Renal pelvis (tissue), 1 donor: ENCODE measurements at regions not wholly inside any gene's neighbourhood (a gene's known extent, or its start where the extent isn't known, plus 50 kb on each side); places are given as distances from the start of the nearest gene placed in this dataset.

Source experiments
- DNase-seq: peaks from one replicate; pipeline ENCODE4 v3.0.0-alpha.2; 2013

DNA sequence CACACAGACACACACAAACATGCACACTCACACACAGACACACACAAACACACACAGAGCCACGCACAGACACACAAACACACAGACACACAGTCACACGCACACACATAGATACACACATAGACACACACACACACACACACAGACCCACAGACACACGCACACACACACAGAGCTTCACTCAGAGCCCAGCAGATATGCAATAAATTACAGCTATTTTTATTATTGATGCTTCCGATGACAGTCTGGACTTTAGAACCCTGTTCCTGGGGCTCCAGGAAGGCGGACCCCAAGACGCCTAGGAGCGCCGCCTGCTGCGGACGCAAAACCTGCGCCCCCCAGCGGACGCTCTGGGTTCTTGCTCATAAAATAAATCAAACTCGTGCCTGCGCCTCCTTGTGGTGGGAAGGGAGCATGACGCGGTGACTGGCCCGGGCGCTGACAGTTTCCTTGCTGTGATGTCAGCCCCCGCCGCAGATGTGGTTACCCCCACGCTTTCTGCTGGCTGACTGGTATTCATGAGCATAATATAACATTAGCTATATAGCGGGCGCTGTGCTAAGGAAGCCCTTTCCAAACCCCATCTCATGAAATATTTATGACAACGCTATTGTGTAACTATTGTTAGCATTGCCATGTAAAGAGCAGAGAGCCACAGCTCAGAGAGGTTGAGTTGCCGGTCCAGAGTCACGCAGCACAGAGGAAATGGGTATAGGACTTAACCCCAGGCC lies 64.4 kb upstream of the TM9SF2 start:
- peak; percentile 80 for DNase-seq

DNA sequence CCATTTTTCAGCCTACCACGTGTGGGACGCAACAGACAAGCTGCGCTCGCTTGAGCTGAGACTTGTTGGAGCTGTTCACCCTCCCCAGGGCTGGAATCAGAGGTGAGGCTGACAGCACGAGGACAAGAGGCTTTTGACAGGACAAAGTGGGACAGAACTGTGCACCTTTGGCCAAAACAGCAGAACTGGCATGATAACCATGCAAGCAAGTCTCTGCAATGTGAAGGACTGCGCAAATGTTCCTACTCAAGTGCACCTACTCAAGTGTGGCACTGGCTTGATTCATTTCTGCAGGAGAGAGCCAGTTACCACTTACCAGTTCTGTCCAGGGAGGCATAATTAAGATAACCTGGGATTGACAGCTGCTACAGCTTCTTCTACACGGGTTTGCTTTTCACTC lies 62.2 kb upstream of the TM9SF2 start:
- no peak for DNase-seq

DNA sequence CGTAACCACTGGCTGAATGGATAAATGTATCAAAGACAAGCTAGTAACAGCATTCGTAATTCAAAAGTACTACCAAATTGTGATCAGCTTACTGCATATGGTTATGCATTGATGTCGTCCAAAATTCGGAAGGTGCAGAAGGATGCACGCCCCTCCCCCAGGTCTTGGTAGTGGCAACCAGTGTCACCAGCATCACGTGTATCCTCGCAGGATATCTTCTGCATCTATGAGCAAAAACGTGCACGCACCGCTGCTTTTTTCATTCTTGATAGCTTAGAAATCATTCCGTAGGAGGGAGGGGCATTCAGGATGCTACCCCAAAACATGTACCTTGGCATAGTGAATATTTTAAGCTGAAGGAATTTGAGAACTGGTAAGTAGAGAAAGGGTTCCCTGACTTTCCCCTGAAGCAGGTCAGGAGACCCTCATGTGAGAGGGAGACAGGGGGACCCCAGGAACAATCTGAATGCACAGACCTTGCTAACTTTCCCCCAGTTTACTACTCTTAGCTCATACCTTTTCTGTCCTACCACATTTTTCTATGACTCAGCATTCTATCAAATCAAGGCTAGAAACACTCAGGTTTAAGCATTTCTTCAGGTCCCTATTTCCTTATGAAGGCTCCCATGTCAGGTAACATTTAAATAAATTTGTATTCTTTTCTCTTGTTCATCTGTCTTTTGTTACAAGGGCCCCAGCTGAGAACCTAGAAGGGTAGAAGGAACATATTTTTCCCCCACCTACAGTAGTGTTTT lies 61.2 kb upstream of the TM9SF2 start:
- no peak for DNase-seq

DNA sequence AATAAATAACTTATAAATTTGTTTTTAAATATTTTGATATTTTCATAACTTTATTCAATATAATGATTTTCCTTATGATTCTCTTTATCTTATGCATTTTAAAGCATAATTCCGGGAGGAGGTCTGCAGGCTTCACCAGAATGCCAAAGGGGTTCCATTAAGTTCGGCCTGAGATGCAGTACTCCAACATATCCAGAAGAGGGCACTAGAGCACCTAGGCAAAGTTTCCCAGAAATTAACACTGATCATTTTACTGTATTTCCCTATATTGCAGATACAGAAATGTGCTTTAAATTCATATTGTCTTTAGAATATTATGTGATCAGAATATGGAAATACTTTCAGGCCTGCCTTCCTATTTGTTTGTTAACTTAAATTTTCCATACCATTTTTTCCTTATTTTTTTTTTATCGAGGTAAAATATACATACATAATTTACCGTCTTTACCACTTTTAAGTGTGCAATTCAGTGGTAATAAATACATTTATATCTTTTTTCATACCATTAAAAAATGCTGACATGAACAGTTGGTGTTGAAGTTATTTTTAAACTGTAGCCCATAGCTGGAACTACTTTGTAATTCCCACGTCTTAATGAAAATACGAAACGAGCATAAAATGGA lies 58.9 kb upstream of the TM9SF2 start:
- DNase-seq = no peak

DNA sequence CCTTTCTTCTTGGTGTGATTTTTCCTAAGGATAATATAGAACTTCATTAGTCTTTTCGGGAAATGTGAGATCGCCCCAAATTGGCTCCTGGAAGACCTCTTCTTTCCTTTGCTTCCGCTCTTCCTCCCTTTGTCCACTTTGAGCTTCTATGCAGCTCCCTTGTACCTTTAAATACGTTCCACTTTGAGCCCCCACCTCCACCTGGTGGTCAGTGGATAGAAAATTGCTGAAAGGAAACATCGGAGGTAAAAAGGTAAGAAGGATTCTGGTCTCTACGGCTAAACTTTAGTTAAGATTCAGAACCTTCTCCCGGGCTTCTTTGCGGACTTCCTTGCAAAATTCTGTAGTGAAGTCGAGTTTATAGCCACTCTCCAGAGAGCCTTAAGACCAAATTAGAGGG lies 55.0 kb upstream of the TM9SF2 start:
- no peak for DNase-seq

DNA sequence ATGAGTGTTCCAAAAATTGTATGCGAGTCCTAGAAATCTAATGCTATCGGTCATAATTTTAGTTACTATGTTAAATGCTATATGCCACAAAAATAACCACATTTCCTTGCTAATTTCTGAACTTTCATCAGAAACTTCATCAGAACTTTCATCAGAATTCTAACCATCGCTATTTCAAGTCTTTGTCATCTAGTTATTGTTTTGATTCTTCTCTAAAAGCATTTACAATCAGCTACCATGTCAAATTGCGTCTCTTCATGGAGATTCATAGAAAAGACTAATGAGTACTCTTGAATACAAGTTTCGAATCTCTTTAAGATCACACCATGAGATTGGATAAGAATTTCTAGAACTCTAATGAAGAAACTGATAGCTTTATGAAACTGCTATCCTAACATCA lies 52.7 kb upstream of the TM9SF2 start:
- no peak for DNase-seq

DNA sequence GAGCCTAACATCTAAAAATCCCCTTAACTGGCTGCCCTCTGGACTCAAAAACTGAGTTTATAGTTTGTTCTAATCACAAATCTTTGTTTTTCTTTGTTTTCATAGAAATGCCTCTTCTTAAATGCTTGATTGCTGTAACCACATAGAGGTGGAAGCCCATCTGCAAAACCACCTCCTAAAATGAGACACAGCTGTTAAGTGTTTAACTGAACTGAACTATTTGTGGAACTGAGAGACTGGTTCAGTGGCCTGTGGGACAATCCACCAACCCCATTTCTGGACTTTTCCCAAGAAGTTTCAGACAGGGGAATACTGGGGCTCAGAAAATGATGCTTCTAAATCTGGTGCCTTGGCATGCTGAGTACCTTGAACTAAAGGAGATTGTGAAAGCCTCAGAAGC lies 50.9 kb upstream of the TM9SF2 start:
- no peak for DNase-seq
